Endothelial cell (in vitro differentiated cells): ENCODE measurements at regions not wholly inside any gene's neighbourhood (a gene's known extent, or its start where the extent isn't known, plus 50 kb on each side); places are given as distances from the start of the nearest gene placed in this dataset.
"Not testable (repeated sequence)": the region's sequence is repeated elsewhere in the genome, so short reads cannot be mapped to it uniquely, and the experiment has no call there.

Experiments
- DNase-seq: peaks from one replicate; pipeline ENCODE4 v3.0.0; 2021; ENCODE audit warnings: low spot score
- H3K27ac Mint-ChIP-seq: one replicate; pipeline ENCODE4 v1.8.0; 2021; ENCODE audit warnings: mixed read lengths, inconsistent platforms; ENCODE audit not compliant: unreplicated experiment
- H3K27me3 Mint-ChIP-seq: one replicate; pipeline ENCODE4 v1.8.0; 2021; ENCODE audit warnings: mild to moderate bottlenecking, moderate library complexity, mixed read lengths, inconsistent platforms; ENCODE audit not compliant: unreplicated experiment
- H3K36me3 Mint-ChIP-seq: one replicate; pipeline ENCODE4 v1.8.0; 2021; ENCODE audit warnings: mild to moderate bottlenecking, low read depth, mixed read lengths, inconsistent platforms; ENCODE audit not compliant: unreplicated experiment
- H3K4me1 Mint-ChIP-seq: one replicate; pipeline ENCODE4 v1.8.0; 2021; ENCODE audit warnings: mild to moderate bottlenecking, mixed read lengths, inconsistent platforms; ENCODE audit not compliant: unreplicated experiment
- H3K4me3 Mint-ChIP-seq: one replicate; pipeline ENCODE4 v1.8.0; 2021; ENCODE audit warnings: mild to moderate bottlenecking, mixed read lengths, inconsistent platforms; ENCODE audit not compliant: unreplicated experiment
- H3K9me3 Mint-ChIP-seq: one replicate; pipeline ENCODE4 v1.8.0; 2021; ENCODE audit warnings: mixed read lengths, inconsistent platforms; ENCODE audit not compliant: unreplicated experiment
- CTCF ChIP-seq: fragments of 200-600 bp; sonication (generic); IDR thresholded peaks from one replicate; pipeline ENCODE4 v1.5.0; 2021; ENCODE audit warnings: antibody characterized with exemption; ENCODE audit not compliant: unreplicated experiment

DNA sequence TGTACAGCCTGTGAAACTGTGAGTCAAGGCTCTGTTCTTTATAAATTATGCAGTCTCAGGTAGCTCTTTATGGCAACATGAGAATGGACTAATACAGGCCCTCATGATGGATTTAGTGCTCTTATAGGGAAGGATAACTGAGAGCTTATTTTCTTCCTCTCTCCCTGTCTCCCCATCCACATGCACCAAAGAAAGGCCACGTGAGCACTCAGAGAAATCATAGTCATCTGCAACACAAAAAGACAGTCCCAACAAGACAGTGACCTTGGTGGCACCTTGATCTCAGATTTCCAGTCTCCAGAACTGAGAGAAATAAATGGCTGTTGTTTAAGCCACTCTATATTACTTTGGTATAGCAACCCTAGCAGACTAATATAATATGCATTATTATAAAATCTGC, 2133.6 kb upstream of the ACO1 start:
- H3K4me3 Mint-ChIP-seq = no peak overlapping the region
- no peak for TF ChIP-seq CTCF
- H3K27me3 Mint-ChIP-seq = no peaks in the 10 kb centered on the region
- H3K9me3 Mint-ChIP-seq = no peaks in the 10 kb centered on the region
- no peak overlapping the region for H3K27ac Mint-ChIP-seq
- no peaks in the 10 kb centered on the region for H3K36me3 Mint-ChIP-seq
- DNase-seq = no peak
- H3K4me1 Mint-ChIP-seq = no peaks in the 10 kb centered on the region

DNA sequence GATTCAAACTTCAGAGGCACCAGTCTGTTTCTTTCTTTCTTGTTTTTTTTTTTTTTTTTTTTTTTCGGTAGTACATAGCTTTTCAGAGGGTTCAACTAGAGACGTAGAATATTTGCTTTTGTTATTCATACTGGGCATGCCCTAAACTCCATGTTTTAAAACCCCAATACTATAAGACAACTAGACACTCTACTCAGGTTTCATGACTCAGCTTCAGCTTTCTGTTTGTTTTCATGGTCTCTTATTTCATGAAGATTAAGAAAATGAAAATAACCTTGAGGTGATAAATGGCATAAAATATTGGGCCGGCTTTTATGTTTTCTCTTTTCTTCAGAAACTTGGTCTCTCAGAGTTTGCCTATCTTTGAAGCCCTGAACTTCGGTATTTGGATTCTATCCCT, 2126.3 kb upstream of the ACO1 start:
- Mint-ChIP-seq H3K4me1 (no peaks in the 10 kb centered on the region), H3K27ac (no peak overlapping the region)
- no peak for TF ChIP-seq CTCF

DNA sequence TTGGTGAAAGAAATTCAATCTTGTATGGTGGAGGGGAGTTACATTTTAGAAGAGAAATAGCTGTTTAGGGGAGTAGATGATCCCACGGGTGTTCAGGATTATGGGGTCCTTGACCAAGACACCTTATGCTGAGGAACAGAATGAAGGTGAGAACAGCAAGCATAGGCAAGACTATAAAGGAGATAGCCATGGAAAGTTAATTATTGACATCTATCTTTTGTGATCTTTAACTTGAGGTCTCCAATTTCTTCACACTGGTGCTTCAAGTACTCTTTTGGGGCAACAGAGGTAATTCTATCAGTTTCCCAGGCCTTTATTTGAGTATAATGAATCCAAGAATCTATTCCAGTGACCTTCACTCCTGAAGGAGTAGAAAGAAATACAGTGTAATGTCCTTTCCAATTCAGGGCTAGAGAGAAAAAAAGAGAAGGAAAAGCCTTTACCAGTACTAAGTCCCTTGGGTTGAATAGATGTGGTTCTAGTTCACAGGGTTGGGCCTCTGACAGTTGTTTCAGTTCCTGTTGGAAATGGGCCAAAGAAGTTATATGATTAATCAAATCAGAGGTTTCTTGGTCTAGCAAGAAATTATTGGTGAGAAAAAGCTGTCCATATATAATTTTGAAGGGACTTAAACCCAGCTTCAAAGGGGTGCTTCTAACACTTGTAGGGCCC, 2104.1 kb upstream of the ACO1 start:
- no peaks in the 10 kb centered on the region for H3K27me3 Mint-ChIP-seq
- no peak overlapping the region for H3K4me3 Mint-ChIP-seq
- DNase-seq = no peak
- no peaks in the 10 kb centered on the region for H3K9me3 Mint-ChIP-seq
- no peak for TF ChIP-seq CTCF
- H3K4me1 Mint-ChIP-seq = no peaks in the 10 kb centered on the region
- no peaks in the 10 kb centered on the region for H3K36me3 Mint-ChIP-seq
- no peak overlapping the region for H3K27ac Mint-ChIP-seq

More for the DNA sequence above, 2126.3 kb upstream of the ACO1 start:
- no peak overlapping the region for H3K4me3 Mint-ChIP-seq
- no peaks in the 10 kb centered on the region for H3K9me3 Mint-ChIP-seq
- H3K27me3 Mint-ChIP-seq = no peaks in the 10 kb centered on the region
- no peak for DNase-seq
- H3K36me3 Mint-ChIP-seq = no peaks in the 10 kb centered on the region

GRCh38 chr9:30289435-30289834, 2095.0 kb upstream of the ACO1 start:
- Mint-ChIP-seq H3K27me3 (peaks cover 6% of the 10 kb centered on the region), H3K4me3 (no peak overlapping the region), H3K9me3 (no peaks in the 10 kb centered on the region), H3K27ac (no peak overlapping the region), H3K36me3 (no peaks in the 10 kb centered on the region), H3K4me1 (no peaks in the 10 kb centered on the region)
- TF ChIP-seq CTCF = no peak
- no peak for DNase-seq

GRCh38 chr9:30292026-30292425, 2092.4 kb upstream of the ACO1 start:
- not testable (repeated sequence) for H3K4me1 Mint-ChIP-seq, H3K4me3 Mint-ChIP-seq, H3K9me3 Mint-ChIP-seq, H3K27ac Mint-ChIP-seq, H3K36me3 Mint-ChIP-seq, H3K27me3 Mint-ChIP-seq, DNase-seq
